H9 (cell line): ENCODE measurements at regions not wholly inside any gene's neighbourhood (a gene's known extent, or its start where the extent isn't known, plus 50 kb on each side); places are given as distances from the start of the nearest gene placed in this dataset.

Experiments used
- DNase-seq: peaks from one replicate; pipeline ENCODE4 v3.0.0-alpha.2; 2017
- H2AFZ ChIP-seq: one replicate; pipeline ENCODE4 v1.6.1; 2013; ENCODE audit warnings: mild to moderate bottlenecking, low read length, control low read depth, moderate library complexity
- H2AK5ac ChIP-seq: 2 replicates; pipeline ENCODE4 v1.6.1; 2013; ENCODE audit warnings: low read length, control low read depth, mixed read lengths; ENCODE audit not compliant: insufficient read length
- H2BK120ac ChIP-seq: one replicate; pipeline ENCODE4 v1.6.1; 2013; ENCODE audit warnings: low read depth, mild to moderate bottlenecking, low read length, control low read depth, inconsistent platforms; ENCODE audit not compliant: poor library complexity, severe bottlenecking
- H2BK12ac ChIP-seq: 2 replicates; pipeline ENCODE4 v1.6.1; 2013; ENCODE audit warnings: low read length, control low read depth, mixed read lengths, low read depth; ENCODE audit not compliant: insufficient read length
- H2BK15ac ChIP-seq: 2 replicates; pipeline ENCODE4 v1.6.1; 2013; ENCODE audit warnings: low read depth, low read length, control low read depth
- H2BK20ac ChIP-seq: one replicate; pipeline ENCODE4 v1.6.1; 2013; ENCODE audit warnings: low read depth, mild to moderate bottlenecking, low read length, control low read depth, inconsistent platforms; ENCODE audit not compliant: poor library complexity, severe bottlenecking
- H2BK5ac ChIP-seq: 2 replicates; pipeline ENCODE4 v1.6.1; 2013; ENCODE audit warnings: low read length, control low read depth, mixed read lengths; ENCODE audit not compliant: insufficient read length
- H3K14ac ChIP-seq: 2 replicates; pipeline ENCODE4 v1.6.1; 2013; ENCODE audit warnings: low read length, control low read depth; ENCODE audit not compliant: insufficient read depth
- H3K18ac ChIP-seq: 2 replicates; pipeline ENCODE4 v1.6.1; 2013; ENCODE audit warnings: low read depth, mild to moderate bottlenecking, mixed read lengths, low read length, control low read depth; ENCODE audit not compliant: insufficient read length
- H3K23ac ChIP-seq: 2 replicates; pipeline ENCODE4 v1.6.1; 2013; ENCODE audit warnings: low read length, control low read depth, mixed read lengths, low read depth; ENCODE audit not compliant: insufficient read length
- H3K23me2 ChIP-seq: 2 replicates; pipeline ENCODE4 v1.6.1; 2013; ENCODE audit warnings: low read depth, mild to moderate bottlenecking, mixed read lengths, low read length, control low read depth; ENCODE audit not compliant: insufficient read length, poor library complexity, severe bottlenecking
- H3K27ac ChIP-seq: 2 replicates; pipeline ENCODE4 v1.5.1; 2013; ENCODE audit warnings: low read length, control low read depth, mixed read lengths, low read depth; ENCODE audit not compliant: insufficient read length
- H3K27me3 ChIP-seq: 2 replicates; pipeline ENCODE4 v1.6.1; 2013; ENCODE audit warnings: low read length, control low read depth, inconsistent platforms; ENCODE audit not compliant: insufficient read depth
- H3K4ac ChIP-seq: 2 replicates; pipeline ENCODE4 v1.6.1; 2013; ENCODE audit warnings: low read depth, mild to moderate bottlenecking, control low read depth, inconsistent platforms, low read length, moderate library complexity
- H3K4me1 ChIP-seq: 2 replicates; pipeline ENCODE4 v1.6.1; 2013; ENCODE audit warnings: low read length, control low read depth, inconsistent platforms; ENCODE audit not compliant: insufficient read depth
- H3K4me2 ChIP-seq: 2 replicates; pipeline ENCODE4 v1.6.1; 2013; ENCODE audit warnings: low read length, control low read depth, mixed read lengths; ENCODE audit not compliant: insufficient read length, insufficient read depth
- H3K56ac ChIP-seq: 2 replicates; pipeline ENCODE4 v1.6.1; 2013; ENCODE audit warnings: low read depth, mild to moderate bottlenecking, mixed read lengths, low read length, control low read depth; ENCODE audit not compliant: insufficient read length
- H3K79me1 ChIP-seq: 2 replicates; pipeline ENCODE4 v1.6.1; 2013; ENCODE audit warnings: low read depth, mild to moderate bottlenecking, moderate library complexity, low read length, control low read depth, inconsistent platforms; ENCODE audit not compliant: insufficient read depth, poor library complexity, severe bottlenecking
- H3K79me2 ChIP-seq: 2 replicates; pipeline ENCODE4 v1.6.1; 2013; ENCODE audit warnings: low read length, control low read depth, inconsistent platforms; ENCODE audit not compliant: insufficient read depth
- H3K9ac ChIP-seq: 2 replicates; pipeline ENCODE4 v1.6.1; 2013; ENCODE audit warnings: low read length, control low read depth, mixed read lengths; ENCODE audit not compliant: insufficient read length; ENCODE audit errors: extremely low read depth
- H3K9me3 ChIP-seq: one replicate; pipeline ENCODE4 v1.6.1; 2013; ENCODE audit warnings: low read depth, low read length, inconsistent platforms; ENCODE audit not compliant: control insufficient read depth
- H3T11ph ChIP-seq: one replicate; pipeline ENCODE4 v1.6.1; 2013; ENCODE audit warnings: mild to moderate bottlenecking, low read length, control low read depth, inconsistent platforms
- H4K20me1 ChIP-seq: one replicate; pipeline ENCODE4 v1.6.1; 2013; ENCODE audit not compliant: control insufficient read depth, insufficient read length, insufficient read depth
- H4K5ac ChIP-seq: 2 replicates; pipeline ENCODE4 v1.6.1; 2013; ENCODE audit warnings: low read depth, mild to moderate bottlenecking, mixed read lengths, low read length, control low read depth; ENCODE audit not compliant: insufficient read length
- H4K8ac ChIP-seq: replicated peaks from 2 replicates; pipeline ENCODE4 v1.6.1; 2013; ENCODE audit warnings: low read length, control low read depth, mixed read lengths, low read depth; ENCODE audit not compliant: insufficient read length
- H4K91ac ChIP-seq: 2 replicates; pipeline ENCODE4 v1.6.1; 2013; ENCODE audit warnings: low read depth, mild to moderate bottlenecking, moderate library complexity, mixed read lengths, low read length, control low read depth; ENCODE audit not compliant: insufficient read length
- H3K27ac Mint-ChIP-seq, 3 experiments: 2 replicates in 2 of 3; 3 replicates in 1 of 3; pipeline ENCODE4 v1.8.0; 2020 to 2021; ENCODE audit warnings: mixed read lengths in 3 of 3, mild to moderate bottlenecking in 1 of 3, moderate library complexity in 1 of 3
- H3K27me3 Mint-ChIP-seq: 2 replicates; pipeline ENCODE4 v1.8.0; 2021; ENCODE audit warnings: low read depth, mild to moderate bottlenecking, moderate library complexity, mixed read lengths
- H3K36me3 Mint-ChIP-seq, 3 experiments: 2 replicates in 2 of 3; 3 replicates in 1 of 3; pipeline ENCODE4 v1.8.0; 2020 to 2021; ENCODE audit warnings: low read depth in 3 of 3, mixed read lengths in 3 of 3; ENCODE audit not compliant: insufficient read depth in 1 of 3
- H3K4me1 Mint-ChIP-seq, 2 experiments: 2 replicates each; pipeline ENCODE4 v1.8.0; 2020; ENCODE audit warnings: mixed read lengths in 2 of 2
- H3K4me3 Mint-ChIP-seq, 2 experiments: 2 replicates in 1 of 2; 3 replicates in 1 of 2; pipeline ENCODE4 v1.8.0; 2020 to 2021; ENCODE audit warnings: mild to moderate bottlenecking in 2 of 2, mixed read lengths in 2 of 2, moderate library complexity in 1 of 2
- H3K9me3 Mint-ChIP-seq, 2 experiments: 2 replicates in 1 of 2; 3 replicates in 1 of 2; pipeline ENCODE4 v1.8.0; 2020; ENCODE audit warnings: mild to moderate bottlenecking in 2 of 2, mixed read lengths in 2 of 2, moderate library complexity in 1 of 2
- WGBS: extraction: QIAGEN DNeasy Blood & Tissue Kit; methylation state at CpG from one replicate; pipeline ENCODE4 v1.1.7; 2013; ENCODE audit warnings: missing lambda C conversion rate, low lambda C conversion rate, mixed read lengths; ENCODE audit not compliant: insufficient read length; ENCODE audit errors: extremely low coverage; 5-methylcytosine and 5-hydroxymethylcytosine counted together
- TF ChIP-seq, protein P1 (sequence below): fragments of 200-600 bp; sonication (generic); conservative IDR thresholded peaks from 3 replicates; pipeline ENCODE4 v1.8.0; 2021; ENCODE audit warnings: antibody characterized with exemption, mild to moderate bottlenecking

DNA sequence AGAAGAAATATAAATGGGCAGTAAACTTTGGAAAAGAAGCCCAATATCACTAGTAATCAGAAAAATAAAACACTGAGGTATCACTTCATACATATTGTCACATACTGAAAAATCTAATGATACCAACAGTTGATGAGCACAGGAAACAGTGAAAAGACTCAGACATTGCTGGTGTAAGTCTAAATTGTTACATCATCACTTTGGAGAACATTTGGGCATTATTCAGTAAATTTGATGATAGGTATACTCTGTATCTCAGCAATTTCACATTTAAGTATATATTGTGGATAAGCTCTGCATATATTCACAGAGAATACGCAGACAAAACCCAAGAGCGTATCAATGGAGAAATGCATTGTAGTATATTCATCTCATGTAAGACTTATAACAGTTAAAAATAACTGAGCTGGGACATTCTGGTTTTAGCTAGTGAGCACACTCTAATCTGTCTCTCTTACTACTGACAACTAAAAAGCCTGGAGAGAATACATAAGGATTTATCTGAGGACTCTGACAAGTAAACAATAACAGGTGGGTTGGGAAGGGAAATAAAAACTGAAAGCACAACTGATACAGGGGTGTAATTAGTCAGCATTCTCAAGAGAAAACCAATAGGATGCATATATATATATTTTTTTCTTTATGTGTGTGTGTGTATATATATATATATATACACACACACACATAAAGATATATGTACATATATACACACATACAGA is 212.7 kb upstream of the JUN start:
- H3K23ac ChIP-seq: no peak overlapping the region
- no peak overlapping the region for H3K4ac ChIP-seq
- no peak overlapping the region for H3K14ac ChIP-seq
- H3K9me3 ChIP-seq: no peaks in the 10 kb centered on the region
- no peak for DNase-seq
- H4K5ac ChIP-seq: no peak overlapping the region
- H3K4me1 ChIP-seq: no peaks in the 10 kb centered on the region
- no peak overlapping the region for H2AK5ac ChIP-seq
- H3K56ac ChIP-seq: no peak overlapping the region
- no peaks in the 10 kb centered on the region for H3K36me3 Mint-ChIP-seq
- no peaks in the 10 kb centered on the region for H3K27me3 ChIP-seq
- no peak overlapping the region for H2BK120ac ChIP-seq
- H3K27me3 Mint-ChIP-seq: no peaks in the 10 kb centered on the region; the same call in none of the 2 replicates
- H3K4me1 Mint-ChIP-seq: peaks cover 6 to 7% of the 10 kb centered on the region in 2 experiments
- H3K9ac ChIP-seq: no peak overlapping the region
- H2BK12ac ChIP-seq: no peak overlapping the region
- no peak overlapping the region for H2AFZ ChIP-seq
- H4K91ac ChIP-seq: no peak overlapping the region
- H2BK15ac ChIP-seq: no peak overlapping the region
- no peak overlapping the region for H3K4me2 ChIP-seq
- H3K9me3 Mint-ChIP-seq: no peaks in the 10 kb centered on the region; a peak in 1 of 5 replicates
- no peak overlapping the region for H3K27ac Mint-ChIP-seq
- H3T11ph ChIP-seq: no peak overlapping the region
- no CpG with 5 or more reads among the region's 2 CpGs for WGBS
- H4K8ac ChIP-seq: no peak overlapping the region
- no peak overlapping the region for H2BK5ac ChIP-seq
- H3K27ac ChIP-seq: no peak overlapping the region
- H3K4me3 Mint-ChIP-seq: no peak overlapping the region
- H3K79me2 ChIP-seq: no peaks in the 10 kb centered on the region
- no peaks in the 10 kb centered on the region for H4K20me1 ChIP-seq
- TF ChIP-seq, protein P1, sequence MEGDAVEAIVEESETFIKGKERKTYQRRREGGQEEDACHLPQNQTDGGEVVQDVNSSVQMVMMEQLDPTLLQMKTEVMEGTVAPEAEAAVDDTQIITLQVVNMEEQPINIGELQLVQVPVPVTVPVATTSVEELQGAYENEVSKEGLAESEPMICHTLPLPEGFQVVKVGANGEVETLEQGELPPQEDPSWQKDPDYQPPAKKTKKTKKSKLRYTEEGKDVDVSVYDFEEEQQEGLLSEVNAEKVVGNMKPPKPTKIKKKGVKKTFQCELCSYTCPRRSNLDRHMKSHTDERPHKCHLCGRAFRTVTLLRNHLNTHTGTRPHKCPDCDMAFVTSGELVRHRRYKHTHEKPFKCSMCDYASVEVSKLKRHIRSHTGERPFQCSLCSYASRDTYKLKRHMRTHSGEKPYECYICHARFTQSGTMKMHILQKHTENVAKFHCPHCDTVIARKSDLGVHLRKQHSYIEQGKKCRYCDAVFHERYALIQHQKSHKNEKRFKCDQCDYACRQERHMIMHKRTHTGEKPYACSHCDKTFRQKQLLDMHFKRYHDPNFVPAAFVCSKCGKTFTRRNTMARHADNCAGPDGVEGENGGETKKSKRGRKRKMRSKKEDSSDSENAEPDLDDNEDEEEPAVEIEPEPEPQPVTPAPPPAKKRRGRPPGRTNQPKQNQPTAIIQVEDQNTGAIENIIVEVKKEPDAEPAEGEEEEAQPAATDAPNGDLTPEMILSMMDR: no peak
- no peak overlapping the region for H2BK20ac ChIP-seq
- no peaks in the 10 kb centered on the region for H3K79me1 ChIP-seq
- no peak overlapping the region for H3K18ac ChIP-seq
- no peaks in the 10 kb centered on the region for H3K23me2 ChIP-seq
